HG03571 (cell line): ENCODE measurements at regions not wholly inside any gene's neighbourhood (a gene's known extent, or its start where the extent isn't known, plus 50 kb on each side); places are given as distances from the start of the nearest gene placed in this dataset.
"Not testable (repeated sequence)": the region's sequence is repeated elsewhere in the genome, so short reads cannot be mapped to it uniquely, and the experiment has no call there.

Source experiments
- ATAC-seq: cut with Tn5 transposase; IDR thresholded peaks from one replicate; pipeline ENCODE4 v1.9.1; 2021; ENCODE audit not compliant: unreplicated experiment

DNA sequence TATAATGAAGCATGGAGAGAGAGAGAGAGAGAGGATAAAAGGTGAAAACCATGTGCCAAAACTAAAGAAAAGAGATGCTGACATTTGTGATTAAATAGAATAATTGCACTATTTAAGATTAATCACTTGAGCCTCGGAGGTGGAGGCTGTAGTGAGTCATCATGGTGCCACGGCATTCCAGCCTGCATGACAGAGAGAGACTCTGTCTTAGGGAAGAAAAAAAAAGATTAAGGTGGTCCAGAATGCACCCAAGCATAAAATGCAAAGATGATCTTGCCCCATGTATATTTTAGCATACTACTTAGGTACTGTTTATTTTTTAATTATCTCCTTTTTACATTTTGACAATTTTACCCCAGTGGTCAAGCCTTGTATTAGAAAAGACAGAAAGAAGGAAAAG is 742.5 kb downstream of the SPATA31A1 start:
- ATAC-seq = not testable (repeated sequence)

DNA sequence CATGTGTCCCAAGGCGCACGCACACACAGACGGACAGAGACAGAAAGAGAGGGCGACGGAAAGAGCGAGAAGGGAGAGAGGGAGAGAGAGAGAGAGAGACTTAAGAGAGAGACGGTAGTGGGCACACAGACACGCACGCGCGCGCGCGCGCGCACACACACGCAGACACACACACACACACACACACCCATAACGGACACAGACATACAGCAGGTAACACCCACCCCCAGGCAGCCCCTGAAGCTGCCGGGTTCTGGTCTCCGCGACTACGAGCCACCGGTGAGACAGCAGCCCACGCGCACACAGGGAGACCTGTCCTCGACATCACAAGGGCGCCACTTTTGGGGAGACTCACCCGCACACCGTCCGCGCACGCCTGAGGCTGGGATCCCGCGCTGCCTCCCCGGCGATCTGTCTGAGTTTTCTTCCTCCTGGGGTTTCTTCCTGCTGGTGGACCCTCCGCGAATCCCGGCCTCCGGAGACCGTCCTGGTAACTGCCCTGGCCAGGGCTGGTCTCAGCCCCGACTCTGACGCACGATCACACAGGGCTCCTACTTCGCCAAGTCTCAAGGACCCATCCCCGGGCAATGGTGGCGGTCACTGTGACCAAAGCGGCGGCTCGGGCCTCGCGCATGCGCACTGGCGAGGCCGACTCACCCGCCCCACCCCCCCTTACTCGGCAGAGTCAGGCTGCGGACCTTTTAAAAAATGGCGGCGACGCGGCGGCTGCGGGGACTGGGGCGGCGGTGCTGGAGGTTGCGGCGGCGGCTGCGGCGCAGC is 750.7 kb downstream of the SPATA31A1 start:
- ATAC-seq = not testable (repeated sequence)

DNA sequence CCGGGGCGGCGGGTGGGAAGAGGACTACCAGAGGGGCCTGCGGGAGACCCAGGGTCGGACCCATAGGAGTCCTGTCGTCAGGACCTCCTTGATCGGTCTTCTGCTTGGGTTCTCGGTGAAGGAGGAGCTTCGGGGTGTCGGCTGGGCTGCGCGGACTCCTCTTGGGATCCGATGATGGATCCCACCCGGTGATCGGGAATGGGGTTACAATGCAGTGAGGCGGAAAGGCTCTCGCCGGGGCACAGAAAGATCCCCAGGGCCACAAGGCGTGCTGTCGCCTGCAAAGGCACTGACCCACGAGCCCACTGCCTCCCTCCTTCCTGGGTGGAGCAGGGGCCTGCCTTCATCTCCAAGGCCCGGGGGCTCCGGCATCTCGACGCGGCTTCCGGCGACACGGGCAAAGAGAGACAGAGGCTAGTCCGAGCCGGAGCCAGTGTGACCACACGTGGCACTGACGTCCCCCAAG is 751.3 kb downstream of the SPATA31A1 start:
- not testable (repeated sequence) for ATAC-seq

DNA sequence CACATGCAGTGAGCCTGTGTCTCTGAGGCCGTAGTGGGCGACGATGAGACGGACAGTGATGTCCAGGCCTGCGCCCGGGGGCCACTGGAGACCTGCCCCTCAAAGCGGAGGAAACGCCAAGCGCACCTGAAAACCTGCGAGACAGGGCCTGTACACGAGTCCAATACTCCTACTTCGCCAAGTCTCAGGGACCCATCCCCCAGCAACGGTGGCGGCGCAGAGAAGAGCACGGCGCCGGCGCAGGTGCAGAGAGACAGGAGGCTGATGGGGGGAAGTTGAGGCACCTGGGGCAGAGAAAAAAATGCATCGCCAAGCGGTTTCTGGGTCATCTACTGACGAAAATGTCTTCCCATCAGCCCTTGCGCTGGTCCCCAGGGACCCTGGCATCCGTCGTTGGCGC is 751.8 kb downstream of the SPATA31A1 start:
- ATAC-seq = not testable (repeated sequence)

DNA sequence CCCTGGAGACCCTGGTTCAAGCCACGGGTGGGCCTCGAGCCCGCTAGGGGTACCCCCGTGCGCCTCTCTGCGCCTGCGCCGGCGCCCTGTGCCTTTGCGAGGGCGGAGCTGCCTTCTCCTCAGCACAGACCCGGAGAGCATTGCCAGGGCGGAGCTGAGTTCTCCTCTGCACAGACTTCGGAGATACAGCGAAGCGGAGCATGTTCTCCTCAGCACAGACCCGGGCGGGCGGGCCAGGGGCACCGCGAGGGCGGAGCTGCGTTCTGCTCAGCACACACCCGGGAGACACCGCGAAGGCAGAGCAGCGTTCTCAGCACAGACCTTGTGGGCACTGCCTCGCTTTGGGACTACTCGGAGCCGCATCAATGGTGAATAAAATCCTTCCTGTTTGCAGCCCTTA is 753.0 kb downstream of the SPATA31A1 start:
- not testable (repeated sequence) for ATAC-seq

DNA sequence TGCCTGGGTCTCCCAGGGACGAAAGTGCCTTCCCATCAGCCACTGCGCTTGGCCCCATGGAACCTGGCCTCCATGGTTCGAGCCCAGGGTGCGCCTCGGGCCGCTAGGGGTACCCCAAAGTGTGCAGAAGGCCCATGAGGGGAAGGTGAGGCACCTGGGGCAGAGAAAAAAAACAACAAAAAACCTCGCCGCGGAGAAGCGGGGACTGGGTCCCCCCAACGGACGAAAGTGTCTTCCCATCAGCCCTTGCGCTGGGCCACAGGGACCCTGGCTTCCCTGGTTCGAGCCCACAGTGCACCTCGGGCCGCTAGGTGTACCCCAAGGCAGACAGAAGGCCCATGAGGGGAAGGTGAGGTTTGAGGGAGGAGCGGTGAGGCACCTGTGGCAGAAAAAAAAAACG is 755.3 kb downstream of the SPATA31A1 start:
- not testable (repeated sequence) for ATAC-seq

DNA sequence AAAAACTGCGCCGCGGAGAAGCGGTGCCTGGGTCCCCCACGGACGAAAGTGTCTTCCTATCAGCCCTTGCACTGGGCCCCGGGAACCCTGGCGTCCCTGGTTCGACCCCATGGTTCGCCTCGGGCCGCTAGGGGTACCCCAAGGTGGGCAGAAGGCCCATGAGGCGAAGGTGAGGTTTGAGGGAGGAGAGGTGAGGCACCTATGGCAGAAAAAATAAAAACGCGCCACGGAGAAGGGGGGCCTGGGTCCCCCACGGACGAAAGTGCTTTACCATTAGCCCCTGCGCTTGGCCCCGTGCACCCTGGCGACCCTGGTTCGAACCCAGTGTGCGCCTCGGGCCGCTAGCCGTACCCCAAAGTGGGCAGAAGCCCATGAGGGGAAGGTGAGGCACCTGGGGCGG is 756.1 kb downstream of the SPATA31A1 start:
- ATAC-seq = not testable (repeated sequence)

DNA sequence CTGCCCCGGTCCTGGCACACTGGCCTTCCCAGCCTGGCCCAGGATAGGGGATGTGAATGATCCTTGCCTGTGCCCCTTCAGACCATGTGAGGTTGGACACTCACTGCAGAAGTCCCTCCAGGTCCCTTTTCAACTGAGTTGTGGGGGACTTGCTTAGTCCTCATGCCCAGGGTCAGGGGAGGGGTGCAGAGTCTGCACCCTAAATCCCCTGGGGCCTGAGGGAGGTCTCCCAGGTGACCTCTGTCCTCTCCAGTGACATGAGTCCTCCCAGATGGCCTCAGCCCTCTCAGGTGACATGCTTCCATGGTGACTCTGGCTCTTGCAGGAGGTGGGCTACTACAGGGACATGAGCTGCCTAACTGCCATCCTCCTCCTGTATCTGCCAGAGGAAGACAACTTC is 775.1 kb downstream of the SPATA31A1 start:
- ATAC-seq = not testable (repeated sequence)

DNA sequence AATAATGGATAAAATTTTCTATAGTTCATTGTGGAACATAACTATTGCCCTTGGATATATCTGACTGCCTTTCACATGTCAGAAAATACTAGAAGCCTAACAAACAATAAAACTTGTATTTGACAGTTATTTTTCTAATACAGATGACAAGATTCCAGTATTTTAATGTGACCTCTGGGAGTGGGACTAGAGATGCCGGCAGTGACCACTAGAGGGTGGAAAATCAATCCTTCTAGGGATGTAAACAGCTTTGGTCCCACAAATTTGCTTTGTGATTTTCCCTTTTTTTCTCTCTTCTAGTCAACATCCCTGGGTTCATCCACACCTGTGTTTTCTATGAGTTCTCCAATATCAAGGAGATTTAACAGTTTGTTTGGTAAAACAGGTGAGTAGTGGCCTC is 813.7 kb downstream of the SPATA31A1 start:
- not testable (repeated sequence) for ATAC-seq

DNA sequence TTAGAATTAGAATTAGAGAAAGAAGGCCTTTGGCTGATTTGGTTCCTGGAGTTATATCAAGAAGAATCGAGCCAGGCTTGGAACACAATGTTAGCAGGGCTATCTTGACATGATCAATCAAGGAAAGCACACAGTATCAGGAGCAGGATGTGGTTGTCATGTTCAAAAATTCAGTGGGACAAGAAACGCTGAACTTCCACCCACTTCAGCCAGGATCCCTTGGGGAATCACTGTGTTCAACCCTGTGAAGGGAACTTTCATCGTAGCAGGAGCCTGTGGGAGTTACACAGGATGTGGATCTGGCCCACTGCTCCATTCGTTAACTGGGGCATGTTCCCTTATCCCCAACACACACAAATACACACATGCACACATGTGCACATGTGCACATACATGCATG is 817.8 kb downstream of the SPATA31A1 start:
- ATAC-seq = not testable (repeated sequence)

DNA sequence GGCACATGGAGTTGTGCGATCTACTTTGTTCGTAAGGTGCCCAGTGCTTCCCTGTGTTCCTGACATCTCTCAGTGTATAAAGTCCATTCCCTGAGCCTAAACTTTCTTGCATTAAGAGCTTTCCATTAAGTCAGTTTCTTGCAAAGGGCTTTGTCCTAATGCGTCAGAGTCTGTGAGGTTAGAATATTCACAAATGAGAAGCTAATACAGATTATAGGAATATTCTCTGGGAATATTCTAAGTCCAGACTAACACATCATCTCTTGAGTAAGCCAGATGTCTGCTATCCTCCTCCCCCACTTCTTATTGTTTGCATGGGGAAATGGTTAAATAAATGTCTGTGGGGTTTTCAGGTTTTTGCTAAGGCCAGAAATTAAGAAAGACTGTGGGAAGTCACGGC is 818.6 kb downstream of the SPATA31A1 start:
- ATAC-seq = not testable (repeated sequence)

DNA sequence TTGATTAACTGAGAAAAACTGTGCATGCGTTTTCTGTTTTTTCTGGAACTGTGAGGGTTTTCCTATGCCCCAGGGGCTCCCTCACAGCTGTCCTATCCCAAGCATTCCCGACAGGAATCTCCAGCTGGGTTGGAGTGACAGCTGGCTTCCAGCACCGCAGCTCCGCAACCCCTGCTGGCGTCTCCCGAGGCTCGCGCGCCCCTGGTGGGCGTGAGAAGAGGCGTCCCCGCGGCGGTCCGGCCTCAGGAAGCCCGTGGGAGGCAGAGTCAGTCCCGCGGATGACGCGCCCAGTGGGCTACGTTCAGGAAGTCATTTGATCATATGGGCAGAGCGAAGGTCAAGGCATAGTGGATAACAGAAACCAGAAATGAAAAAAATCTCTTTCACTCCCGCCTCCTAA is 821.9 kb downstream of the SPATA31A1 start:
- not testable (repeated sequence) for ATAC-seq

DNA sequence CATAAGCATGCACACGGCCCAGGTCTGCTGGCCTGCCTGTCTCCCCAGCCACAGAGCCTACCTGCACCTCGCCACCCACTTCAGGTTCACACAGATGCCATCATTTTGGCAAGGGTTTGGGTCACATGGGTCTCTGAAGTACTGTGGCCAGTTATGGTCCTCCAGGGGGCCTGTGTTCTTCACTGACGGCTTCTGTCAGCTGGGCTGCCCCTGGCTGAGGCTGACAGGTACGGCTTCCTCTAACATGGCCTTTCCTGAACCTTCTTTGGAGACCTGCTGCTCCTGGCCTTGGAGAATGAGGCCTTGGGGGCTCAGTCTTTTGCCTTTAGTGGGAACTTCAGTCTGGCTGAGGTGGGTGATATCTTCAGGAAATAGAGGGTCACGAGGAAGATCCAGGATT is 835.9 kb downstream of the SPATA31A1 start:
- not testable (repeated sequence) for ATAC-seq

DNA sequence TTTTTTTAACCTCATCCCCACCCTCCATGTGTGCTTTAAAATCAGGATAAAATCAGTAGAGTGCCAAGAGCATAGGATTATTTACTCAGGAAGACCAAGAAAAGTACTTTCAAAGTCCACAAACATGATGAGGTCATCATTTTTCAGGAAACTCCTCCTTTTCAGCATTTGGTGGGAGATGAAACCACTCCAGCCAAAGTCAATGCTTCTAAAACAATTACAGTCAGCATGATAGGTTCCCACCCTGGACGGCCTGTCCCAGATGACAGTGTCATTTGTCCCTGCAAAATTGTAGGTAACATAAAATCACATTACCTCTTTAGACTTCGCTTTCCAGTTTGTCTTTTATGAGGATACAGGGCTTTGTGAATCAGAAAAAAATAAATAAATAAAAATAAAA is 836.7 kb downstream of the SPATA31A1 start:
- ATAC-seq = not testable (repeated sequence)

DNA sequence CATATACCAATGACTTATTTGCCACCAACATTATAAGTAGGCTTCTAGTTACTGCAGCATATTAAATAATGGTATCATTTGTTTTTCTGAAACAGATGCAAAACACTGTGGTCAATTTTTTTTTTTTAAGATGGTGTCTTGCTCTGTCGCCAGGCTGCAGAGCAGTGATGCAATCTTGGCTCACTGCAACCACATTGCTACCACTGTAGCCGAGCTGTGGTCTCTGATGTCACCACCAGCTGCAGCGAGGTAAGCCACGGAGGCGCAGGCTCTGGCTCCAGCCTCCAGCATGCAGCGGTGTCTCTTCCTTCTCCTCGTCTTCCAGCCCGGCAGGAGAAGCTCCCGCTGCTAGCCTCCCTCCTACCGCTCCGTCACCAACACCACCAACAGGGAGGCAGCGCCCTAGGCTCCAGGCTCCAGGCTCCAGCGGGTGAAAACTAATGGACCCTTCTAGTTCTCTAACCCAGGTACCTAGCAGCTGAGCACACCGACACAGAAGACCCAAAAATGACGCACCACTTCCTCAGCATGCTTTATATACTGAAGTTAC is 840.8 kb downstream of the SPATA31A1 start:
- not testable (repeated sequence) for ATAC-seq

DNA sequence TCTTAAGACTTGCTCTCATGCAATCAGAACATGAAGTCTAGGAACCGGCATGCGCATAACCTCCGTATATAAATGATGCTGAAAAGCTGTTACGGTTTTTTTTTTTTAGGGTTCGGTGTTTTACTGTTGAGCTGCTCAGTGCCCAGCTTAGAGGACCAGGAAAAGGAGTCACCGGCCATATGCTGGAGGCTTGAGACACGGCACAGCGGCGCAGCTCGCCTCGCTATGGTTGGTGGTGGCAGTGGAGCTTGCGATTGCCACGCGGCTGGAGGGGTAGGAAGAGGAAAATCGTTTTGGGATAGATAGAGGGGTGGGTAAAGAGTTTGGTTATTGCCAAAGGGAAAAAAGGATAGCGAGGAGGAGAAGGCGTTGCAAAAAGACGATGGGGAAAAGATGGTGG is 841.3 kb downstream of the SPATA31A1 start:
- ATAC-seq = not testable (repeated sequence)

DNA sequence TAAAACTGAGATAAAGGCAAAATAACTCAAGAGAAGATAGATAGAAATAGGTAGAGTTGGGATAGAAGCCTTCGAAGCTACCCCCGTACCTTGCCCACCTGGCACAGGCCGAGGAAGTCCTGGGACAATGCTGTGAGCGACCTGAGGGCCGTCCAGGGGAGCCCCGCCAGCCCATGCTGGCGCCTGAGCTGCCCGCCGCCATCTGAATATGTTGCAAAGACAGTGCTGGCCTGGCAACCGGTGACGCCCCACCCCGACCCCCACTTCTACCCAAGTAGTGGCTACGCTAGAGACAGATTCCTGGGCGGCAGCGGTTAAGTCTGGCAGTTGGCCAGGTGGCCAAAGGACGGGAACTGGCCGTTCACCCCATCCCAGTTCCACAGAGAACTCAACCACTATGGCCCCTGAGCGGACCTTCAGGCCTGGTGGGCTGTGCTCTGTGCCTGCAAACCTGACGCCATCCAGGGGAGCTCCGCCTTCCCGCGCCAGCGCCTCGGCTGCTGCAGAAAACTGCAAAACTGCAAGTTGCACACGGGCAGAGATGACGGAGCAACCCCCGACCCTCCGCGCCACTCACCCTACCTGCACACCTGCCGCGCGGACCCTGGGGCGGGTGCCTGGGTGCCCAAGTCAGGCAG is 866.2 kb downstream of the SPATA31A1 start:
- not testable (repeated sequence) for ATAC-seq

DNA sequence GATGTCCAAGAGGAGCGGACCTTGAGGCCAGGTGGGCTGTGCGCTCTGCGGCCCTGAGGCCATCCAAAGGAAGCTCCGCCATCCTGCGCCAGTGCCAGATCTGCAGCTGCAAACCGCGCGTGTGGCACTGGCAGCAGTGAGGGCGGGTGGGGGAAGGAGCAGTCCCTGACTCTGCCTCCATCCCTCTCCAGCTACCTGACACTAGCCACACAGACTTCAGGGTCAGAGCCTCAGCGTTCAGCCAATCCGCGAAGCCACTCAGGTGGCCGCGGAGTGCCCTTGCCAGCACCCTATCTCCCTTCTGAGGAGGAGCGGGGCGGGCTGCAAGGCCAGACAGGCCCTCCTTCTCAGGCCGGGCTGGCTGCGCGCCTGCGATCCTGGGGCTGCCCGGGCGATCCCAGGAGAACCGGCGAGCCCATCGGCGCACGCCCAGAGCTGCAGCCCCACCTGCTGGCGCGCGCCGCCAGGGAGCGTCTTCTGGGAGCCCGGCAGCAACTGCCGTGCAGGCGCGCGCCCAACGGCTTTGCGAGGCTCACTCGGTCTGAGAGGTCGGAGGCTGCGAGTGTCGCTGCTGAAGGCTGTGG is 867.2 kb downstream of the SPATA31A1 start:
- ATAC-seq = peak; percentile 55

DNA sequence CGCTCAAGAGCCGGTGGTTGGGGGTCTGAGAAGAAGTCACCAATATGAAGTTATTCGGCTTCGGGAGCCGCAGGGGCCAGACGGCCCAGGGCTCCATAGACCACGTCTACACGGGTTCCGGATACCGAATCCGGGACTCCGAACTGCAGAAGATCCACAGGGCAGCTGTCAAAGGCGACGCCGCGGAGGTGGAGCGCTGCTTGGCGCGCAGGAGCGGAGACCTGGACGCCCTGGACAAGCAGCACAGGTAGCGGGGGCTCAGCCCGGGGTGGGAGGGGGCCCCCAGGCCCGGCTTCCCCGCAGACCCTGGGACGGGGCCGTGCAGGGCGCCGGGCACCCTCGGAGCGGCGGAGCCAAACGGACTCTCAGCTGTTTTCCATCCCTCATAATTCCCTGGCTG is 867.9 kb downstream of the SPATA31A1 start:
- ATAC-seq = not testable (repeated sequence)
